A673 (cell line): ENCODE measurements at regions not wholly inside any gene's neighbourhood (a gene's known extent, or its start where the extent isn't known, plus 50 kb on each side); places are given as distances from the start of the nearest gene placed in this dataset.

Experiments used
- BruUV-seq: library from RNA; stranded (reverse); fragments of 400-500 nt; replicated peaks from 2 replicates; lab custom pipeline; 2021; lab: Mats Ljungman, UMichigan
- CTCF ChIA-PET: fragments of 300-600 bp; sonication (Branson Sonifier 250); formaldehyde crosslinking; loops from one replicate; lab custom pipeline; 2022; ENCODE audit warnings: antibody characterized with exemption; lab: Charles Lee
- POLR2A ChIA-PET: fragments of 300-600 bp; sonication (Branson Sonifier 250); formaldehyde crosslinking; loops from one replicate; lab custom pipeline; 2022; ENCODE audit warnings: antibody characterized with exemption; ENCODE audit not compliant: low non-redundant PET; lab: Charles Lee
- DNase-seq: peaks from one replicate; pipeline ENCODE4 v3.0.0-alpha.2; 2015; ENCODE audit warnings: low spot score
- H3K27ac ChIP-seq: fragments of 200-600 bp; sonication (generic); 2 replicates; pipeline ENCODE4 v1.5.1; 2016; ENCODE audit warnings: mixed run types, low read depth, mild to moderate bottlenecking, mixed read lengths, antibody characterized with exemption, low read length; ENCODE audit not compliant: poor library complexity, severe bottlenecking
- H3K27me3 ChIP-seq: fragments of 200-600 bp; sonication (generic); replicated peaks from 2 replicates; pipeline ENCODE4 v1.6.1; 2017; ENCODE audit warnings: mixed run types, low read depth, mild to moderate bottlenecking, mixed read lengths, antibody characterized with exemption, low read length; ENCODE audit not compliant: insufficient read depth, poor library complexity
- H3K36me3 ChIP-seq: fragments of 200-600 bp; sonication (generic); 2 replicates; pipeline ENCODE4 v1.6.1; 2016; ENCODE audit warnings: mixed run types, mild to moderate bottlenecking, mixed read lengths, antibody characterized with exemption, low read length; ENCODE audit not compliant: insufficient read depth, poor library complexity, severe bottlenecking
- H3K4me1 ChIP-seq: fragments of 200-600 bp; sonication (generic); 2 replicates; pipeline ENCODE4 v1.6.1; 2017; ENCODE audit warnings: mixed run types, mild to moderate bottlenecking, mixed read lengths, antibody characterized with exemption, low read length; ENCODE audit not compliant: insufficient read depth, poor library complexity, severe bottlenecking
- H3K4me3 ChIP-seq: fragments of 200-600 bp; sonication (generic); 2 replicates; pipeline ENCODE4 v1.5.1; 2016; ENCODE audit warnings: low read depth, mixed run types, mild to moderate bottlenecking, mixed read lengths, low read length; ENCODE audit not compliant: poor library complexity, severe bottlenecking
- H3K9me3 ChIP-seq: fragments of 200-600 bp; sonication (generic); 2 replicates; pipeline ENCODE4 v1.6.1; 2016; ENCODE audit warnings: mixed run types, low read depth, mild to moderate bottlenecking, mixed read lengths, antibody characterized with exemption, low read length; ENCODE audit not compliant: poor library complexity, severe bottlenecking
- CTCF ChIP-seq: fragments of 300-800, 200-600 bp; sonication (generic); conservative IDR thresholded peaks from 2 replicates; pipeline ENCODE4 v1.5.1; 2017; ENCODE audit warnings: low read depth, mild to moderate bottlenecking, antibody characterized with exemption, low read length, moderate library complexity, mixed read lengths
- EZH2 ChIP-seq: fragments of 200-600 bp; sonication (generic); IDR thresholded peaks from 2 replicates; pipeline ENCODE4 v1.6.1; 2017; ENCODE audit warnings: borderline replicate concordance, low read depth, mild to moderate bottlenecking, mixed read lengths, antibody characterized with exemption, low read length; ENCODE audit not compliant: poor library complexity, severe bottlenecking
- intact Hi-C: fragments of 100-400 bp; cut with micrococcal nuclease; formaldehyde crosslinking; loops from one replicate; pipeline ENCODE4 v1.10.0; 2022; ENCODE audit not compliant: unreplicated experiment

GRCh38 chr1:181423301-181423918, 59.9 kb upstream of the CACNA1E start:
- peak; percentile 33 for DNase-seq
- POLR2A ChIA-PET, result no interaction called here
- H3K27ac ChIP-seq, result no peak overlapping the region
- H3K9me3 ChIP-seq, result no peaks in the 10 kb centered on the region
- no peak overlapping the region for H3K4me3 ChIP-seq
- TF ChIP-seq CTCF (peak; percentile 51), EZH2 (no peak)
- no peaks in the 10 kb centered on the region for H3K36me3 ChIP-seq
- CTCF ChIA-PET, result interaction anchor here (1.0 kb wide), 1 partner anchor 233 kb away, joined by 4 read pairs; no protein-coding TSS in a partner anchor
- intact Hi-C loops, result loop anchor here (10.0 kb wide), 1 partner anchor 909 kb away; no protein-coding TSS in a partner anchor
- BruUV-seq, result no TSS peak
- H3K27me3 ChIP-seq, result peaks cover 14% of the 10 kb centered on the region
- H3K4me1 ChIP-seq, result no peaks in the 10 kb centered on the region

GRCh38 chr1:181424786-181425403, 58.4 kb upstream of the CACNA1E start:
- Histone ChIP-seq H3K27me3 (peaks cover 17% of the 10 kb centered on the region), H3K36me3 (no peaks in the 10 kb centered on the region), H3K9me3 (no peaks in the 10 kb centered on the region), H3K4me1 (no peaks in the 10 kb centered on the region), H3K4me3 (no peak overlapping the region), H3K27ac (no peak overlapping the region)
- no TSS peak for BruUV-seq
- ChIA-PET CTCF (interaction anchor here (0.6 to 1.7 kb wide), 7 partner anchors 19 to 909 kb away, joined by 3 to 28 read pairs (median 4); no protein-coding TSS in a partner anchor), POLR2A (no interaction called here)
- intact Hi-C loops, result loop anchor here (1.0 to 10.0 kb wide), 2 partner anchors 235 to 910 kb away; no protein-coding TSS in a partner anchor
- no peak for TF ChIP-seq EZH2
- TF ChIP-seq CTCF, result peak; percentile 99
- peak; percentile 88 for DNase-seq

DNA sequence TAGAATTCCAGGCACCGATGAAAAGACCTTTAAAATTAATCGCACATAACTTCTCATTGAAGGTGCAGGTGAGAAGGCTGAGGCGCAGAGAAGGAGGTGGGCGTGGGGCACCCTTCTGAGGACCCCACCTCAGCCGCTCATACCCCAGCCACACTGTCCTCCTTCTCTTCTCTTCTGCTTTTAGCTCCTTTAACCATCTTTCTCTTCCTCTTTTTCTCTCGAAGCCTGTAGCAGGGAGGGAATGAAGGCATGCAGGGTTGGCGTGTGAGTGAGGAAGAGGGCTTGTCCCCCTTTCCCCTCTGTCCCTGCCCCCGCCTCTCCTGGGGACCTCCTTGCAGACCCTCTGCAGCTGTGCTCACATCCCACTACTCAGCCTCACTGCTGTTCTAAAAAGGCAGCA, 57.8 kb upstream of the CACNA1E start:
- H3K27ac ChIP-seq, result no peak overlapping the region
- H3K4me3 ChIP-seq, result no peak overlapping the region
- H3K9me3 ChIP-seq, result no peaks in the 10 kb centered on the region
- peaks cover 18% of the 10 kb centered on the region for H3K27me3 ChIP-seq
- intact Hi-C loops, result loop anchor here (1.0 to 10.0 kb wide), 2 partner anchors 235 to 911 kb away; no protein-coding TSS in a partner anchor
- CTCF ChIA-PET, result interaction anchor here (0.6 to 1.7 kb wide), 6 partner anchors 77 to 910 kb away, joined by 3 to 28 read pairs (median 4); no protein-coding TSS in a partner anchor
- POLR2A ChIA-PET, result no interaction called here
- TF ChIP-seq CTCF (no peak), EZH2 (no peak)
- no peaks in the 10 kb centered on the region for H3K36me3 ChIP-seq
- no peaks in the 10 kb centered on the region for H3K4me1 ChIP-seq
- no TSS peak for BruUV-seq
- DNase-seq, result no peak
